ENCODE measurements at regions not wholly inside any gene's neighbourhood (a gene's known extent, or its start where the extent isn't known, plus 50 kb on each side); places are given as distances from the start of the nearest gene placed in this dataset.

DNA sequence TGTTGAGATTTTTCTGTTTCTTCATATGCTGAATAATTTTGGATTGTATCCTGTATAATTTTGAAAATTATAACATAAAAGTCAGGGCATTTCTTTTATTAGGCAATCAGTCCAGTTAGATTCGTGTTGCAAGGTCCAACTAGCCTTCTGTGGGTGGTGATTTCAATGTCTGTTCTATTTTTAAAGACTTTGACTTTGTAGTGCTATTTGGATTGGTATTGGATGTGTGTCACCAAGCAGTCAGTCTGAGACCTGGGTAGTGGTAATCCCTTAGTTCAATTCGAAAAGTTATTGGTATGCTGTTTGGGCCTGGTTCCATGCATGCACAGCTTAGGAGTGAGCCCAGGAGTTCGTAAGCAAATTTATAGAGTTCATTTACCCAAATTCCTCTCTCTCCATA lies 82.2 kb downstream of the EPDR1 start:
- H4K20me1 ChIP-seq (ENCODE audit: insufficient read depth, low read length), result no peaks in the 10 kb centered on the region
- H3K4me2 ChIP-seq (ENCODE audit: low read length), result no peak overlapping the region
- Mint-ChIP-seq H3K27ac (ENCODE audit: unreplicated experiment) (no peak overlapping the region), H3K4me1 (ENCODE audit: low read depth, unreplicated experiment) (peaks cover 24% of the 10 kb centered on the region), H3K4me3 (ENCODE audit: unreplicated experiment) (no peak overlapping the region), H3K9me3 (ENCODE audit: unreplicated experiment) (no peaks in the 10 kb centered on the region), H3K36me3 (ENCODE audit: low read depth, unreplicated experiment) (no peaks in the 10 kb centered on the region), H3K27me3 (ENCODE audit: low read depth, unreplicated experiment) (no peaks in the 10 kb centered on the region)
- no peaks in the 10 kb centered on the region for H3K27me3 ChIP-seq (ENCODE audit: insufficient read depth, low read length)
- no peak overlapping the region for H3K4me3 ChIP-seq (ENCODE audit: insufficient read depth, low read depth, low read length)
- no peak overlapping the region for H3K27ac ChIP-seq (ENCODE audit: low read depth, low read length)
- H3K9ac ChIP-seq (ENCODE audit: low read length), result no peak overlapping the region
- FAIRE-seq (no peak), DNase-seq (ENCODE audit: low read depth) (no peak)
- no peaks in the 10 kb centered on the region for H3K9me3 ChIP-seq (ENCODE audit: insufficient read depth, low read depth, low read length)
- peaks cover 3% of the 10 kb centered on the region for H3K4me1 ChIP-seq (ENCODE audit: insufficient read depth, low read length)
- no peaks in the 10 kb centered on the region for H3K79me2 ChIP-seq (ENCODE audit: insufficient read depth, low read length)
- no peaks in the 10 kb centered on the region for H3K36me3 ChIP-seq (ENCODE audit: insufficient read depth, low read length)
- no peak overlapping the region for H2AFZ ChIP-seq (ENCODE audit: low read depth, low read length)
- no peak for TF ChIP-seq EZH2 (IDR thresholded peaks at IDR 0.05; ENCODE audit: insufficient read depth, low read length)
- no peak for TF ChIP-seq CTCF (IDR thresholded peaks at IDR 0.05; ENCODE audit: insufficient read depth, low read depth, low read length)

DNA sequence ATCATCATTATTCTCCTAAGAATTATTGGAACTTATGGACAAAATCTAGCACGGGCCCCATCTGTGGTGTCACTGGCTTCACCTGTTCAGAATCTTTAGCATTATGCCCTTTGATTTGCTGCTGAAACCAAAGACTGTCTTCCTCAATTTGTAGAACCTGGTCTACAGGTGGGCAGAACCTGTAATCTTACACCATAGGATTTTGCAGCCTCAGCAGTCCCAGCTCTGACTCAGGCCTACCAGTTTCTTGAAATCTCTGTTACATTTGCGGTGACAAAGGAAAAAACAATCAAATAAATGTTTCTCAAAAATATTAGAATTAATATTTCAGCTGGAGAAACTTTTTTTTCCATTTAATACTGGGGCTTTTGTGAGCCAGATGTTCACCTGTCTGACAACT lies 86.1 kb downstream of the EPDR1 start:
- no peak for TF ChIP-seq EZH2 (IDR thresholded peaks at IDR 0.05; ENCODE audit: insufficient read depth, low read length)
- TF ChIP-seq CTCF (IDR thresholded peaks at IDR 0.05; ENCODE audit: insufficient read depth, low read depth, low read length), result no peak
- H3K9me3 Mint-ChIP-seq (ENCODE audit: unreplicated experiment), result no peaks in the 10 kb centered on the region
- H3K27me3 Mint-ChIP-seq (ENCODE audit: low read depth, unreplicated experiment), result no peaks in the 10 kb centered on the region
- DNase-seq (ENCODE audit: low read depth) (no peak), FAIRE-seq (no peak)
- no peaks in the 10 kb centered on the region for H4K20me1 ChIP-seq (ENCODE audit: insufficient read depth, low read length)
- no peak overlapping the region for H2AFZ ChIP-seq (ENCODE audit: low read depth, low read length)
- H3K36me3 ChIP-seq (ENCODE audit: insufficient read depth, low read length), result no peaks in the 10 kb centered on the region
- no peak overlapping the region for H3K4me3 Mint-ChIP-seq (ENCODE audit: unreplicated experiment)
- no peak overlapping the region for H3K4me2 ChIP-seq (ENCODE audit: low read length)
- H3K27ac Mint-ChIP-seq (ENCODE audit: unreplicated experiment), result peak overlapping the region; percentile 42
- no peaks in the 10 kb centered on the region for H3K4me1 ChIP-seq (ENCODE audit: insufficient read depth, low read length)
- no peaks in the 10 kb centered on the region for H3K27me3 ChIP-seq (ENCODE audit: insufficient read depth, low read length)
- no peak overlapping the region for H3K4me3 ChIP-seq (ENCODE audit: insufficient read depth, low read depth, low read length)
- no peak overlapping the region for H3K9ac ChIP-seq (ENCODE audit: low read length)
- H3K79me2 ChIP-seq (ENCODE audit: insufficient read depth, low read length), result no peaks in the 10 kb centered on the region
- no peaks in the 10 kb centered on the region for H3K36me3 Mint-ChIP-seq (ENCODE audit: low read depth, unreplicated experiment)
- H3K9me3 ChIP-seq (ENCODE audit: insufficient read depth, low read depth, low read length), result no peaks in the 10 kb centered on the region
- peaks cover 10% of the 10 kb centered on the region for H3K4me1 Mint-ChIP-seq (ENCODE audit: low read depth, unreplicated experiment)
- no peak overlapping the region for H3K27ac ChIP-seq (ENCODE audit: low read depth, low read length)

GRCh38 chr7:38007096-38007495 lies 86.7 kb downstream of the EPDR1 start:
- no peaks in the 10 kb centered on the region for H3K27me3 Mint-ChIP-seq (ENCODE audit: low read depth, unreplicated experiment)

More at GRCh38 chr7:38007096-38007495, 86.7 kb downstream of the EPDR1 start:
- Mint-ChIP-seq H3K4me1 (ENCODE audit: low read depth, unreplicated experiment) (peaks cover 10% of the 10 kb centered on the region), H3K4me3 (ENCODE audit: unreplicated experiment) (no peak overlapping the region), H3K27ac (ENCODE audit: unreplicated experiment) (no peak overlapping the region), H3K9me3 (ENCODE audit: unreplicated experiment) (no peaks in the 10 kb centered on the region), H3K36me3 (ENCODE audit: low read depth, unreplicated experiment) (no peaks in the 10 kb centered on the region)
- H3K36me3 ChIP-seq (ENCODE audit: insufficient read depth, low read length), result no peaks in the 10 kb centered on the region
- no peaks in the 10 kb centered on the region for H3K79me2 ChIP-seq (ENCODE audit: insufficient read depth, low read length)
- H2AFZ ChIP-seq (ENCODE audit: low read depth, low read length), result no peak overlapping the region
- no peak for FAIRE-seq
- DNase-seq (ENCODE audit: low read depth), result peak; percentile 64
- TF ChIP-seq CTCF (IDR thresholded peaks at IDR 0.05; ENCODE audit: insufficient read depth, low read depth, low read length), result no peak
- TF ChIP-seq EZH2 (IDR thresholded peaks at IDR 0.05; ENCODE audit: insufficient read depth, low read length), result no peak
- no peak overlapping the region for H3K9ac ChIP-seq (ENCODE audit: low read length)
- H3K4me2 ChIP-seq (ENCODE audit: low read length), result no peak overlapping the region
- H3K4me3 ChIP-seq (ENCODE audit: insufficient read depth, low read depth, low read length), result no peak overlapping the region
- no peaks in the 10 kb centered on the region for H3K9me3 ChIP-seq (ENCODE audit: insufficient read depth, low read depth, low read length)
- no peaks in the 10 kb centered on the region for H3K4me1 ChIP-seq (ENCODE audit: insufficient read depth, low read length)
- H3K27me3 ChIP-seq (ENCODE audit: insufficient read depth, low read length), result no peaks in the 10 kb centered on the region
- no peaks in the 10 kb centered on the region for H4K20me1 ChIP-seq (ENCODE audit: insufficient read depth, low read length)
- no peak overlapping the region for H3K27ac ChIP-seq (ENCODE audit: low read depth, low read length)

Data from astrocyte (in vitro differentiated cells and primary cell).